ENCODE measurements at regions not wholly inside any gene's neighbourhood (a gene's known extent, or its start where the extent isn't known, plus 50 kb on each side); places are given as distances from the start of the nearest gene placed in this dataset.

DNA sequence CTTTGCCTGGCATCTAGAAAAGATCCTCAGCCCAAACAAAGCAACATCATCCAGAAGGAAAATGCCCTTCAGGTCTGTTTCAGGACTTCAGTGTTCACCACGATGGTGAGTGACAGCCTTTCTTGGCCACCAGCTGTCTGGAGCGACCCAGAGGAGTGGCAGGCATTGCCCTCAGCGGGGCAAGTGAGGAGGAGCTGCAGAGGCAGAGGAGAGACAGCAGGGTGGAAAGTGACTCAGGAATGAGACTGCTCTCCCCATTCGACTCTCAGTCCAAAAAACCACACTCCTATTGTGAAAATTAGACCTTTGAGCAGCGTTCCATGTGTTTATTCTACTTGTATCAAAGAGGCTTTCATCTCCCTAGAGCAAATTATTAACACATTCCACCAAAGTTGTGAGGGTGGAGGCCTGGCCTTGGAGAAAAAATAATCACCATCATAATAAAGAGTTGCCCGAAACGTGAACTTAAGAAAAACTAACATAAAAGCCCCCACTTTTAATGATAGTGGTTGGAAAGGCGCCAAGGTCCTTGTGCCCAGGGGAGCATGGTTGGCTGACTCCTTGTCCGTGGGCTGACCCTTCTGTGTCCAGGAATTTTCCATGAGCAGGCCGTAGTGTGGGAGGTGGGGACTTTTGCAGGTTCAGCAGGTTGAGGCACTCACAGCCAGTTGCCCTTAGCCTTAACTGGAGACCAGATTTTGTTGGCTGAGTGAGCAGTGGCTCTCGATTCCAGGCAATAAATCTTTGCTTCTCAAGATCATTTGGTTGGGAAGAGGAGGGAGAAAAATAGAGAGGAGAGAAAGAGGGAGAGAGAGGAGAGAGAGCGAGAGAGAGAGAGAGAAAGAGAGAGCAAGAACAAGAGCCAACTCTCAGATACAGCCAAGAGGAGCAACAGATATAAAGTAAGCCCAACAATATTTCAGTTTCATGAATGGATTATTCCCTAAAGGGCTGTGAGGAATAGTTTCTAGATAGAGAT, 125.9 kb upstream of the ANKRD55 start (continued):
- TF ChIP-seq PAXIP1 (CRISPR knock-in tag; conservative IDR thresholded peaks at IDR 0.05): peak; percentile 98
- peak; percentile 96; the same call in 1 of the 2 replicates for TF ChIP-seq SALL1 (CRISPR knock-in tag; IDR thresholded peaks at IDR 0.05)
- TF ChIP-seq ZBTB20 (CRISPR knock-in tag; IDR thresholded peaks at IDR 0.05; ENCODE audit: borderline replicate concordance, low read depth): 0 out of 2 replicates have a peak, but pooled peaks have one; percentile 59
- TF ChIP-seq ZMYM2 (CRISPR knock-in tag; IDR thresholded peaks at IDR 0.05): peak; percentile 70; the same call in 1 of the 2 replicates
- no peak for TF ChIP-seq TOE1 (CRISPR knock-in tag; IDR thresholded peaks at IDR 0.05)
- TF ChIP-seq ATF4 (CRISPR knock-in tag; IDR thresholded peaks at IDR 0.05): no peak; a peak in 1 of 4 replicates
- peak; percentile 69; the same call in 1 of the 2 replicates for TF ChIP-seq ZNF782 (CRISPR knock-in tag; IDR thresholded peaks at IDR 0.05; ENCODE audit: borderline replicate concordance)
- peak; percentile 64; the same call in 1 of the 2 replicates for TF ChIP-seq SP4 (CRISPR knock-in tag; IDR thresholded peaks at IDR 0.05)
- peak; percentile 94; the same call in 1 of the 2 replicates for TF ChIP-seq CBX5 (CRISPR knock-in tag; IDR thresholded peaks at IDR 0.05; ENCODE audit: borderline replicate concordance)
- peak; percentile 52; the same call in 1 of the 2 replicates for TF ChIP-seq MYPOP (CRISPR knock-in tag; IDR thresholded peaks at IDR 0.05)
- TF ChIP-seq BRCA1 (CRISPR knock-in tag; IDR thresholded peaks at IDR 0.05): 0 out of 2 replicates have a peak, but pooled peaks have one; percentile 59
- TF ChIP-seq SNAPC4 (CRISPR knock-in tag; IDR thresholded peaks at IDR 0.05): 0 out of 2 replicates have a peak, but pooled peaks have one; percentile 9
- TF ChIP-seq ZNF547 (CRISPR knock-in tag; IDR thresholded peaks at IDR 0.05): peak; percentile 44; the same call in 1 of the 2 replicates
- peak; percentile 78 for TF ChIP-seq ZNF589 (CRISPR knock-in tag; conservative IDR thresholded peaks at IDR 0.05)
- TF ChIP-seq ZNF598 (CRISPR knock-in tag; IDR thresholded peaks at IDR 0.05; ENCODE audit: borderline replicate concordance): peak; percentile 55; the same call in 1 of the 2 replicates
- TF ChIP-seq TAF15 (IDR thresholded peaks at IDR 0.05; ENCODE audit: low read depth, low read length, poor library complexity, severe bottlenecking): no peak

Measured in HepG2 (cell line).